Activated CD8-positive, alpha-beta memory T cell treated with anti-CD3 and anti-CD28 coated beads, Interleukin-2, amount 50 U/mL, for 24 hours (primary cell): ENCODE measurements at regions not wholly inside any gene's neighbourhood (a gene's known extent, or its start where the extent isn't known, plus 50 kb on each side); places are given as distances from the start of the nearest gene placed in this dataset.

Experiments
- DNase-seq: peaks from one replicate; pipeline ENCODE4 v3.0.0-alpha.2; 2020; ENCODE audit errors: extremely low read depth

GRCh38 chr12:75840994-75841355, 190.6 kb downstream of the PHLDA1 start:
- DNase-seq, result no peak

- DNase-seq, result no peak
Measured at GRCh38 chr12:75838309-75838708, 193.3 kb downstream of the PHLDA1 start.

- no peak for DNase-seq
Measured at GRCh38 chr12:75837700-75838099, 193.9 kb downstream of the PHLDA1 start.

- no peak for DNase-seq
Measured at GRCh38 chr12:75836533-75836932, 195.0 kb downstream of the PHLDA1 start.

- DNase-seq, result no peak
Measured at GRCh38 chr12:75834591-75834990, 197.0 kb downstream of the PHLDA1 start.

GRCh38 chr12:75833268-75833667, 198.3 kb downstream of the PHLDA1 start:
- no peak for DNase-seq

GRCh38 chr12:75831402-75831801, 200.2 kb downstream of the PHLDA1 start:
- no peak for DNase-seq

GRCh38 chr12:75827061-75827460, 204.5 kb downstream of the PHLDA1 start:
- no peak for DNase-seq

GRCh38 chr12:75825686-75826085, 205.9 kb downstream of the PHLDA1 start:
- DNase-seq, result no peak

GRCh38 chr12:75823475-75823874, 208.1 kb downstream of the PHLDA1 start:
- DNase-seq, result no peak

GRCh38 chr12:75822416-75822815, 209.2 kb downstream of the PHLDA1 start:
- DNase-seq, result no peak

- no peak for DNase-seq
Measured at GRCh38 chr12:75820848-75821578, 210.6 kb downstream of the PHLDA1 start.

- no peak for DNase-seq
Measured at GRCh38 chr12:75820071-75820470, 211.5 kb downstream of the PHLDA1 start.

GRCh38 chr12:75819512-75819911, 212.1 kb downstream of the PHLDA1 start:
- DNase-seq, result no peak

GRCh38 chr12:75818863-75819262, 212.7 kb downstream of the PHLDA1 start:
- no peak for DNase-seq

GRCh38 chr12:75816897-75817296, 214.7 kb downstream of the PHLDA1 start:
- DNase-seq, result no peak

GRCh38 chr12:75815756-75816155, 215.8 kb downstream of the PHLDA1 start:
- DNase-seq, result no peak

GRCh38 chr12:75814851-75815754, 216.5 kb downstream of the PHLDA1 start:
- no peak for DNase-seq

GRCh38 chr12:75813072-75813471, 218.5 kb downstream of the PHLDA1 start:
- no peak for DNase-seq

- no peak for DNase-seq
Measured at GRCh38 chr12:75812271-75813018, 219.1 kb downstream of the PHLDA1 start.

- DNase-seq, result no peak
Measured at GRCh38 chr12:75809746-75810145, 221.8 kb downstream of the PHLDA1 start.

- DNase-seq, result no peak
Measured at GRCh38 chr12:75807494-75807893, 224.1 kb downstream of the PHLDA1 start.
